H1 (cell line): ENCODE measurements at regions not wholly inside any gene's neighbourhood (a gene's known extent, or its start where the extent isn't known, plus 50 kb on each side); places are given as distances from the start of the nearest gene placed in this dataset.

Experiments
- CTCF ChIA-PET: fragments of 300-600 bp; sonication (Branson Sonifier 250); formaldehyde crosslinking; loops from one replicate; lab custom pipeline; 2021; ENCODE audit not compliant: partially characterized antibody; lab: Charles Lee
- POLR2A ChIA-PET: fragments of 300-600 bp; sonication (Branson Sonifier 250); formaldehyde crosslinking; loops from one replicate; lab custom pipeline; 2021; ENCODE audit warnings: inconsistent platforms; ENCODE audit not compliant: partially characterized antibody; lab: Charles Lee
- DNase-seq, 2 experiments: peaks; one replicate each; pipeline versions ENCODE4 v3.0.0 to v3.0.0-alpha.2; 2010 to 2022; ENCODE audit warnings: low spot score in 2 of 2, low read depth in 1 of 2, mixed read lengths in 1 of 2
- FAIRE-seq: peaks from 2 replicates; lab custom pipeline; 2011; peaks lifted over from hg19 to GRCh38; lab: Jason Lieb, UNC
- H2AFZ ChIP-seq: 2 replicates; pipeline ENCODE4 v1.8.1; 2012; ENCODE audit warnings: low read length, inconsistent platforms
- H2AK5ac ChIP-seq: 2 replicates; pipeline ENCODE4 v1.6.1; 2013; ENCODE audit warnings: low read depth, low read length
- H2BK120ac ChIP-seq: replicated peaks from 2 replicates; pipeline ENCODE3; 2013; ENCODE audit warnings: low read depth, low read length, inconsistent platforms
- H2BK12ac ChIP-seq: 2 replicates; pipeline ENCODE4 v1.6.1; 2013; ENCODE audit warnings: low read depth, low read length
- H2BK15ac ChIP-seq: 2 replicates; pipeline ENCODE4 v1.6.1; 2013; ENCODE audit warnings: low read length
- H2BK20ac ChIP-seq: 2 replicates; pipeline ENCODE4 v1.6.1; 2013; ENCODE audit warnings: low read length
- H2BK5ac ChIP-seq: 2 replicates; pipeline ENCODE4 v1.6.1; 2013; ENCODE audit warnings: low read depth, low read length
- H3K14ac ChIP-seq: 2 replicates; pipeline ENCODE4 v1.6.1; 2013; ENCODE audit warnings: inconsistent platforms; ENCODE audit not compliant: insufficient read length
- H3K18ac ChIP-seq: 2 replicates; pipeline ENCODE4 v1.6.1; 2013; ENCODE audit warnings: low read length; ENCODE audit errors: extremely low read depth
- H3K23ac ChIP-seq: 2 replicates; pipeline ENCODE4 v1.6.1; 2013; ENCODE audit warnings: inconsistent platforms; ENCODE audit not compliant: insufficient read length
- H3K23me2 ChIP-seq: 2 replicates; pipeline ENCODE4 v1.6.1; 2013; ENCODE audit warnings: low read depth, low read length
- H3K27ac ChIP-seq: 2 replicates; pipeline ENCODE4 v1.6.1; 2011; ENCODE audit warnings: low read depth, low read length, inconsistent platforms
- H3K27me3 ChIP-seq, 4 experiments: replicated peaks in 1 of 4; 1 replicate in 1 of 4; 2 replicates in 3 of 4; pipeline versions ENCODE4 v1.6.1 to v1.8.1; 2011 to 2013; ENCODE audit warnings: low read length in 3 of 4, mild to moderate bottlenecking in 3 of 4, inconsistent platforms in 2 of 4, mixed read lengths in 2 of 4, moderate library complexity in 1 of 4; ENCODE audit not compliant: control insufficient read depth in 3 of 4, insufficient read depth in 3 of 4; ENCODE audit errors: extremely low read depth in 1 of 4
- H3K36me3 ChIP-seq, 4 experiments: 2 replicates each; pipeline versions ENCODE4 v1.6.1 to v1.8.1; 2011 to 2013; ENCODE audit warnings: mild to moderate bottlenecking in 4 of 4, low read length in 3 of 4, moderate library complexity in 2 of 4, control low read depth in 1 of 4, inconsistent platforms in 1 of 4; ENCODE audit not compliant: insufficient read depth in 4 of 4, control insufficient read depth in 2 of 4
- H3K4ac ChIP-seq: replicated peaks from 2 replicates; pipeline ENCODE3; 2013; ENCODE audit warnings: low read length, low read depth, mixed read lengths, inconsistent platforms; ENCODE audit not compliant: insufficient read length
- H3K4me1 ChIP-seq, 4 experiments: replicated peaks in 1 of 4; 1 replicate in 1 of 4; 2 replicates in 3 of 4; pipeline versions ENCODE4 v1.6.1 to v1.8.1; 2011 to 2013; ENCODE audit warnings: low read length in 3 of 4, inconsistent platforms in 2 of 4, mixed read lengths in 1 of 4; ENCODE audit not compliant: insufficient read depth in 4 of 4, control insufficient read depth in 3 of 4
- H3K4me2 ChIP-seq, 2 experiments: 2 replicates each; pipeline versions ENCODE4 v1.6.1 to v1.8.1; 2011 to 2013; ENCODE audit warnings: low read depth in 2 of 2, low read length in 2 of 2, control low read depth in 1 of 2, inconsistent platforms in 1 of 2, mild to moderate bottlenecking in 1 of 2; ENCODE audit not compliant: insufficient read depth in 1 of 2
- H3K4me3 ChIP-seq, 4 experiments: fragments of 200-600, 300-600 bp in 1 of 4; sonication (generic), shearing (Covaris generic), sonication (Bioruptor Twin) in 1 of 4; 2 replicates each; pipeline versions ENCODE4 v1.5.1 to v1.8.1; 2011 to 2016; ENCODE audit warnings: low read length in 4 of 4, low read depth in 3 of 4, control low read depth in 2 of 4, inconsistent platforms in 2 of 4, mild to moderate bottlenecking in 2 of 4, mixed read lengths in 1 of 4, moderate library complexity in 1 of 4; ENCODE audit not compliant: insufficient read depth in 2 of 4; ENCODE audit errors: extremely low read depth in 1 of 4
- H3K56ac ChIP-seq: replicated peaks from 2 replicates; pipeline ENCODE3; 2013; ENCODE audit warnings: low read depth, mild to moderate bottlenecking, mixed read lengths, low read length, inconsistent platforms; ENCODE audit not compliant: insufficient read length
- H3K79me1 ChIP-seq: 2 replicates; pipeline ENCODE4 v1.6.1; 2013; ENCODE audit warnings: low read depth, low read length, control low read depth
- H3K79me2 ChIP-seq, 2 experiments: 2 replicates each; pipeline versions ENCODE4 v1.6.1 to v1.8.1; 2012 to 2013; ENCODE audit warnings: low read length in 2 of 2, mild to moderate bottlenecking in 2 of 2, inconsistent platforms in 1 of 2; ENCODE audit not compliant: insufficient read depth in 2 of 2, control insufficient read depth in 1 of 2
- H3K9ac ChIP-seq, 4 experiments: replicated peaks in 1 of 4; 1 replicate in 1 of 4; 2 replicates in 3 of 4; pipeline versions ENCODE4 v1.6.1 to v1.8.1; 2011 to 2013; ENCODE audit warnings: low read depth in 3 of 4, low read length in 3 of 4, control low read depth in 2 of 4, mild to moderate bottlenecking in 2 of 4, moderate library complexity in 2 of 4, inconsistent platforms in 1 of 4; ENCODE audit errors: extremely low read depth in 1 of 4
- H3K9me3 ChIP-seq, 2 experiments: 2 replicates each; pipeline versions ENCODE4 v1.6.1 to v1.8.1; 2012 to 2013; ENCODE audit warnings: mild to moderate bottlenecking in 2 of 2, moderate library complexity in 2 of 2, control low read depth in 1 of 2, inconsistent platforms in 1 of 2, low read depth in 1 of 2, low read length in 1 of 2, mixed read lengths in 1 of 2; ENCODE audit not compliant: insufficient read depth in 2 of 2
- H4K20me1 ChIP-seq, 2 experiments: replicated peaks in 1 of 2; 2 replicates each; pipeline versions ENCODE3 to v1.8.1; 2011 to 2013; ENCODE audit warnings: inconsistent platforms in 2 of 2, low read length in 2 of 2, mild to moderate bottlenecking in 1 of 2; ENCODE audit not compliant: insufficient read depth in 2 of 2, control insufficient read depth in 1 of 2
- H4K5ac ChIP-seq: 2 replicates; pipeline ENCODE4 v1.6.1; 2013; ENCODE audit warnings: low read length, low read depth, mixed read lengths, inconsistent platforms; ENCODE audit not compliant: insufficient read length
- H4K8ac ChIP-seq: 2 replicates; pipeline ENCODE4 v1.8.0; 2013; ENCODE audit warnings: mild to moderate bottlenecking, moderate library complexity, low read length, inconsistent platforms; ENCODE audit not compliant: insufficient read depth; ENCODE audit errors: extremely low read depth
- H4K91ac ChIP-seq: replicated peaks from 2 replicates; pipeline ENCODE3; 2013; ENCODE audit warnings: low read length, mixed read lengths, inconsistent platforms; ENCODE audit not compliant: insufficient read length
- POLR2A ChIP-seq, 2 experiments: IDR thresholded peaks; 1 replicate in 1 of 2; 2 replicates in 1 of 2; pipeline ENCODE4 v1.6.1; 2011; ENCODE audit warnings: low read depth in 2 of 2, low read length in 2 of 2, mild to moderate bottlenecking in 2 of 2; ENCODE audit errors: control extremely low read depth in 1 of 2
- WGBS, 2 experiments: shearing (Covaris generic) in 1 of 2; methylation state at CpG; one replicate each; pipeline versions ENCODE4 v1.1.6 to v1.1.7; 2013 to 2015; ENCODE audit warnings: low lambda C conversion rate in 2 of 2, mixed read lengths in 2 of 2, inconsistent platforms in 1 of 2, low coverage in 1 of 2, missing lambda C conversion rate in 1 of 2; ENCODE audit not compliant: insufficient replicate concordance in 2 of 2, insufficient coverage in 1 of 2, insufficient read length in 1 of 2; ENCODE audit errors: extremely low coverage in 1 of 2, missing lambda C conversion rate in 1 of 2; 5-methylcytosine and 5-hydroxymethylcytosine counted together

- Histone ChIP-seq H3K4me3 (no peak overlapping the region), H2BK5ac (no peak overlapping the region), H4K8ac (no peak overlapping the region), H3K56ac (no peak overlapping the region), H3K23me2 (no peaks in the 10 kb centered on the region), H2BK20ac (no peak overlapping the region), H2BK12ac (no peak overlapping the region), H2AK5ac (no peak overlapping the region), H3K4ac (no peak overlapping the region), H3K9me3 (no peaks in the 10 kb centered on the region), H3K79me1 (no peaks in the 10 kb centered on the region), H3K9ac (no peak overlapping the region), H3K36me3 (no peaks in the 10 kb centered on the region), H3K79me2 (no peaks in the 10 kb centered on the region), H4K91ac (no peak overlapping the region), H3K4me1 (no peaks in the 10 kb centered on the region), H2BK120ac (no peak overlapping the region), H2AFZ (no peak overlapping the region), H3K27me3 (no peaks in the 10 kb centered on the region), H4K20me1 (no peaks in the 10 kb centered on the region), H3K18ac (no peak overlapping the region), H3K27ac (no peak overlapping the region), H2BK15ac (no peak overlapping the region), H4K5ac (no peak overlapping the region), H3K23ac (no peak overlapping the region), H3K4me2 (no peak overlapping the region), H3K14ac (no peak overlapping the region)
- DNase-seq = no peak
- ChIA-PET POLR2A (no interaction called here), CTCF (no interaction called here)
- WGBS, 2 experiments = 84% methylated on average over 8 of the region's 9 CpGs; no CpG with 5 or more reads in 1 of the 2 experiments
- no peak for FAIRE-seq
- no peak for TF ChIP-seq POLR2A (IDR thresholded peaks at IDR 0.05; ENCODE audit: control extremely low read depth in 1 of 2, low read depth in 2 of 2, low read length in 2 of 2)
Observed at GRCh38 chr20:43853174-43853803, 61.4 kb upstream of the TOX2 start.
